SK-N-SH treated with all-trans-retinoic acid at 6 μM for 48 hours (cell line): ENCODE measurements at regions not wholly inside any gene's neighbourhood (a gene's known extent, or its start where the extent isn't known, plus 50 kb on each side); places are given as distances from the start of the nearest gene placed in this dataset.
"Not testable (repeated sequence)": the region's sequence is repeated elsewhere in the genome, so short reads cannot be mapped to it uniquely, and the experiment has no call there.

Experiments
- ARNTL ChIP-seq: fragments of 450-650 bp; formaldehyde crosslinking; IDR thresholded peaks from 2 replicates; pipeline ENCODE4 v1.5.0; 2020; ENCODE audit warnings: low read depth, mild to moderate bottlenecking, moderate library complexity, borderline replicate concordance
- BACH2 ChIP-seq: fragments of 250-450 bp; sonication (Bioruptor Pico); IDR thresholded peaks from 2 replicates; pipeline ENCODE4 v1.9.0; 2021; ENCODE audit warnings: mild to moderate bottlenecking, borderline replicate concordance
- POU6F1 ChIP-seq: fragments of 250-450 bp; sonication (Bioruptor Pico); IDR thresholded peaks from 2 replicates; pipeline ENCODE4 v1.8.0; 2021; ENCODE audit warnings: low read depth, mild to moderate bottlenecking, moderate library complexity, borderline replicate concordance
- ZNF8 ChIP-seq: fragments of 450-650 bp; formaldehyde crosslinking; IDR thresholded peaks from 2 replicates; pipeline ENCODE4 v1.5.0; 2020; ENCODE audit warnings: mild to moderate bottlenecking, moderate library complexity
- TF ChIP-seq, protein P1 (sequence below): fragments of 250-450 bp; sonication (Bioruptor Pico); IDR thresholded peaks from 2 replicates; pipeline ENCODE4 v1.5.1; 2020; ENCODE audit warnings: low read depth, mild to moderate bottlenecking, moderate library complexity
- TF ChIP-seq, protein P2 (sequence below): fragments of 250-450 bp; sonication (Bioruptor Pico); IDR thresholded peaks from 2 replicates; pipeline ENCODE4 v1.8.0; 2020; ENCODE audit warnings: mild to moderate bottlenecking, moderate library complexity, borderline replicate concordance

- not testable (repeated sequence) for TF ChIP-seq POU6F1, BACH2, ARNTL, ZNF8 (CRISPR knock-in tag)
- TF ChIP-seq, protein P1, sequence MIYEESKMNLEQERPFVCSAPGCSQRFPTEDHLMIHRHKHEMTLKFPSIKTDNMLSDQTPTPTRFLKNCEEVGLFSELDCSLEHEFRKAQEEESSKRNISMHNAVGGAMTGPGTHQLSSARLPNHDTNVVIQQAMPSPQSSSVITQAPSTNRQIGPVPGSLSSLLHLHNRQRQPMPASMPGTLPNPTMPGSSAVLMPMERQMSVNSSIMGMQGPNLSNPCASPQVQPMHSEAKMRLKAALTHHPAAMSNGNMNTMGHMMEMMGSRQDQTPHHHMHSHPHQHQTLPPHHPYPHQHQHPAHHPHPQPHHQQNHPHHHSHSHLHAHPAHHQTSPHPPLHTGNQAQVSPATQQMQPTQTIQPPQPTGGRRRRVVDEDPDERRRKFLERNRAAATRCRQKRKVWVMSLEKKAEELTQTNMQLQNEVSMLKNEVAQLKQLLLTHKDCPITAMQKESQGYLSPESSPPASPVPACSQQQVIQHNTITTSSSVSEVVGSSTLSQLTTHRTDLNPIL (CRISPR knock-in tag): not testable (repeated sequence)
- TF ChIP-seq, protein P2, sequence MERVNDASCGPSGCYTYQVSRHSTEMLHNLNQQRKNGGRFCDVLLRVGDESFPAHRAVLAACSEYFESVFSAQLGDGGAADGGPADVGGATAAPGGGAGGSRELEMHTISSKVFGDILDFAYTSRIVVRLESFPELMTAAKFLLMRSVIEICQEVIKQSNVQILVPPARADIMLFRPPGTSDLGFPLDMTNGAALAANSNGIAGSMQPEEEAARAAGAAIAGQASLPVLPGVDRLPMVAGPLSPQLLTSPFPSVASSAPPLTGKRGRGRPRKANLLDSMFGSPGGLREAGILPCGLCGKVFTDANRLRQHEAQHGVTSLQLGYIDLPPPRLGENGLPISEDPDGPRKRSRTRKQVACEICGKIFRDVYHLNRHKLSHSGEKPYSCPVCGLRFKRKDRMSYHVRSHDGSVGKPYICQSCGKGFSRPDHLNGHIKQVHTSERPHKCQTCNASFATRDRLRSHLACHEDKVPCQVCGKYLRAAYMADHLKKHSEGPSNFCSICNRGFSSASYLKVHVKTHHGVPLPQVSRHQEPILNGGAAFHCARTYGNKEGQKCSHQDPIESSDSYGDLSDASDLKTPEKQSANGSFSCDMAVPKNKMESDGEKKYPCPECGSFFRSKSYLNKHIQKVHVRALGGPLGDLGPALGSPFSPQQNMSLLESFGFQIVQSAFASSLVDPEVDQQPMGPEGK (CRISPR knock-in tag): not testable (repeated sequence)
Measured at GRCh38 chr7:114076392-114077157, 157.8 kb upstream of the PPP1R3A start.
